DMS 273 treated with DMSO at 0.1 percent for 48 hours (cell line): ENCODE measurements at regions not wholly inside any gene's neighbourhood (a gene's known extent, or its start where the extent isn't known, plus 50 kb on each side); places are given as distances from the start of the nearest gene placed in this dataset.
"Not testable (repeated sequence)": the region's sequence is repeated elsewhere in the genome, so short reads cannot be mapped to it uniquely, and the experiment has no call there.

Source experiments
- DNase-seq: peaks from one replicate; lab custom pipeline; 2025; lab: John Stamatoyannopoulos, UW

DNA sequence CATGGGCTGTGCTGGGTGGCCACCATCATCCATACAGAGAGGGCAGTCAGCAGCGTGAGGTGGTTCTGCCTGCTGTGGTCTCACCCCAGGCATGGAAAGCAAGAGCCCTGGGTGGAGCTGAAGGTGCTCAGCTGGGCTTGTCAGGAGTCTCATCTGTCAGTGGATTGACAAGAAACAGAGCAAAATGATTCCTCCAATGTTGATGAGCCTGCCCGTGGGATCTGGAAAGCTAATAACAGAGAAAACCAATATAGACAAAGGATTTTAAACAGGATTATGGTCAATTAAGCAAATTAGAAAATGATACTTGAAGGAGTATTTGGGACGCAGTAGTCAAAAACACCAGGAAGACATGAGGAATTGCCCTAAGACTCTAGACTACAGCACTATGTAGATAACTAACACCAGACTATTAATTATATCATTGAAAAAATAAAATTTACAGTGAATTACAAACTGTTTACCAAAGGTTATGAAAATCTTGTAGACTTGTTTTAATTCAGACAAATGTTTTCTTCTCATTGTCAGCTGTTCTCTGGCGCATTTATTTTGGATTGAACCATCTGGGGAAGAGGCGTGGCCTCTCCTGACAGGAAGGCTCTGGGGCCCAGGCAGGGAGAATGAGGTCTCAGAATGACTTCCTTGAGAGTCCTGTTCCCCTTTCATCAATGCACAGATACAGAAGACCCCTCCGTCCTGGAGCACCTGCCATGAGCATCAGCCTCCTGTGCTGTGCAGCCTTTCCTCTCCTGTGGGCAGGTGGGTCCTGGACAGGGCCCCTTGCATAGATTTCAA is 211.2 kb upstream of the PRSS58 start:
- no peak for DNase-seq

DNA sequence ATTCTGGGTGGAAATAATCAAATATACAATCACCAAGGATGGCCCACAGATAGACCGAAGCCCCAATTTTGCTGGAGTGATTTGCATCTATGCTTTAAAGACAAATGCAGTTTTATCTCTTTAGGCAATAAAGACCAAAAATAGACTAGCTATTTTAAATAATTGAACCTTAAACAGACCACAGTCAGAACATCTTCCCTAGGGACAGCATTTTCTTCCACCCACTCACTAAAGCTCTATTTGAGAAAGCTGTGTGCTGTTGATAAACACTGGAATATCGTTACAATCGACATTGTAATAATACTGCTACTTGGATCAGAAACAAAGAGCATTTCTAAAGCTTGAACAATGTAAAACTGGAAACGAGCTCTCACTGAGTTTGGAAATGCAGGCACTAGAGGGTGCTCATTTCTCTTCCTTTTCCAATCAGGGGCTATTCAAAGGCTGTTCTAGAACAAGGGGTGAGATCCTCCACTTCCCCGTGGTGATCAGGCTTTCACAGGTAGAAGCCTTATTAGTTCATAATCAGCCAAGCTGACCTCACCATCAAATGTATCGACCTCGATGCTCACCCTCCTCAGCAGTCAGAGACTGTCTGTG is 209.3 kb upstream of the PRSS58 start:
- not testable (repeated sequence) for DNase-seq

DNA sequence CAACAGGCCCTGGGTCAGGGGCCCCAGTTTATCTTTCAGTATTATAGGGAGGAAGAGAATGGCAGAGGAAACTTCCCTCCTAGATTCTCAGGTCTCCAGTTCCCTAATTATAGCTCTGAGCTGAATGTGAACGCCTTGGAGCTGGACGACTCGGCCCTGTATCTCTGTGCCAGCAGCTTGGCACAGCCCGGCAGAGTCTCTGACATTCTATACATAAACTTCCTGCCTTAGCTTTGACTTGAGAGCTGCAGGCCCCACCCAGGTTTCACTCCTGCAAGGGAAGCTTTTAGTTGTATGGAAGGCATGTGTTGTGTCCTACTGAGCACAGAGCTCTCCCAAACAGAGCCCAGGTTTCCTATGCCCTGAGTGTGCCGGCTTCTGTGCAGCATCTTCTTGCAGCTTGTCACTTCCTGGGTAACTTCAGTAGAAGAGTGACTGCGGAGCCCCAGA is 205.6 kb upstream of the PRSS58 start:
- no peak for DNase-seq

DNA sequence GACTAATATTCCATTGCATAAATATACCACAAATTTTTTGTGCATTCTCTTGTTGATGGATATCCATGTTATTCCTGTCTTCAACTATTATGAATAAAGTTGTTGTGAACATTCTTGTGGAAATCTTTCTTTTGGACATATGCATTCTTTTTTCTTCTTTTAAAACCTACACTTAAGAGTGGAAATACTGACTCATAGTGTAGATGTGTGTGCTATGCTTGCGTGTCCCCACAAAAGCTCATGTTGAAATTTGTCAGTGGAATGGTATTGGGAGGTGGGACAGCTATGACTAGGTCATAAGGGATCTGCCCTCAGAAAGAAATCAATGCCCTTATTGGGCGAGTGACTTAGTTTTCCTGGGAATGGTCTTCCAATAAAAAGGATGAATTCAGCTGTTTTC is 203.6 kb upstream of the PRSS58 start:
- no peak for DNase-seq

DNA sequence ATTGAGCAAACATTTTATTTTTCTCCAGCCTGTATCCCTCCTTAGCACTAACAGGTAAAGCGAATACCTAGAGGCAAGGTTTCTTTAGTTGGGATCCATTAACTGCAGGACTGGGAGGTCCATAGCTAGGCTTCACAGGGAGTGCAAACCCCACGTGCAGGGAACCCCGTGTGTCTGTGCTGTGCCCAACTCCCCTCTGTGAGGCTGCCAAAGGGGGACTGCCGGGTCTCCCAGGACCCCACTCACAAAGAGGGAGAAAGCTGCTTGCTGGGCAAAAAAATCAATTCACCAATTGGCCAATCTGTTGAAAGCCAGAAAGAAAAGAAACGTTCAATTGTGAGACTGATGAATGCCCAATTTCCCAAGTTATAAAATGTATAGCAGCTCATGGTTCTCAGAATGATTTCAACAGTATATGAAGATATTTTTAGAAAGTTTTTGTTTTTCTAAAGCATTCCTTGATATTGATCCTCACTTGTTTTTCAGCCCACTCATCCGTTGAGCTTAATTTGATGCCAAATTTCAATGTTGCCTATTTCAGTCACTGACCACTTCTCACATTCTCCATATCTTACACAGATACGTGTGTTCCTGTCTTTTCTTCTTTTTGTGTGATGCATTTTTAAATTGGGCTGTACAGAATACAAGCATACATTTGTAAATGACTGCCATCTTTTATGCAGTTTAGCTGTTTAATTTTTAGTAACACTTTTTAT is 202.7 kb upstream of the PRSS58 start:
- no peak for DNase-seq

DNA sequence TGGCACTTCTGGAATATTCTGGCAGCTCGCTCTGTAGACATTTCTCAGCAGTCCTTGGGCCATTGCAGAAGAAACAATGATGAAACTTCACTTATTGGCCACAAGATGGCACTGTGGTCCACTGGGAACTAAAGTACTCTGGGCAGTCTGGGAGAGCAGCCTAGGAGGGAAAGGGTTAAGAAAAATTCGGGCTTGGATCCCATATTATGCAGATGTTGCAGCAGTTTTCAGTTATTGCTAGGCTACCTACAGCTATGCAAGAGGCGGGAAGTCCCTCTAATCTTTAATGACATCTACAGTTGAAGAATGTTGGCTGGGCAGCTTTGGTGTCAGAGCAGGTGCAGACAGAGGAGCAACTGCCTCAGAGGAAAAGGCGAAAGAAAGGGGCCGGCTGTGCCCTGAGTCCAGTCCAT is 201.7 kb upstream of the PRSS58 start:
- DNase-seq = no peak

DNA sequence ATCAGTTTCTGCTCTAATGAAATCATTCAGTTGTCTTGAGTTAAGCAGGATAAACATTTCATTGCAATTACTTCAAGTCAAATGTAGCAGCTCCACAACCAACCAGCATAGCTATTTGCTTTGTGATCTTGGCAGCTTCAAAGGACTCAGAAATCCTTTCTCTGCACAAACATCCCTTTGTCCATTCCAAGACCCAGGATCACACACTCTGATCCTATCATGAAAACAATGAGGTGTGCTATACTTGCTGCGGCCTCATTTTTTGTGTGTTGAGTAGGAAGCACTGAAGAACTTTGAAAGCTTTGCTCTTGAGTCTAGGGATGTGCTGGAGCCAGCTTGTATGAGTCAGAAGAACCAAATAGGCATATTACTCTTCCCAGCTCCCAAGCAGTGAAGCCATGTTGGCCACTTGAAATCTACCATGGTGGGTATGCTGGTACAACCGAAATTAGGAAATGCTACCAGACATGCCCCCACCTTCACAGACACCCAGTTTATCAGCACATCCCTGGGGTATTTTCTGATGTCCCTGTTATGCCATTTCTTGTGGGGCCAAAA is 199.4 kb upstream of the PRSS58 start:
- DNase-seq = no peak

DNA sequence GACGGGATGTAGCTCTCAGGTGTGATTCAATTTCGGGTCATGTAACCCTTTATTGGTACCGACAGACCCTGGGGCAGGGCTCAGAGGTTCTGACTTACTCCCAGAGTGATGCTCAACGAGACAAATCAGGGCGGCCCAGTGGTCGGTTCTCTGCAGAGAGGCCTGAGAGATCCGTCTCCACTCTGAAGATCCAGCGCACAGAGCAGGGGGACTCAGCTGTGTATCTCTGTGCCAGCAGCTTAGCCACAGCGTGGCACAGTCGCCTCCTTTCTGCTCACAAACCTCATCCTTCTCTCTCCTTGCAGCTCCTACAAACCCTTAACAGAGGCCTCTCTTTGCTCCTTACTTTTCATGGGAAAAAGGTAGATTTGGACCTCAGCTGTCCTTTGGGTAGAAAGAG is 197.5 kb upstream of the PRSS58 start:
- no peak for DNase-seq

DNA sequence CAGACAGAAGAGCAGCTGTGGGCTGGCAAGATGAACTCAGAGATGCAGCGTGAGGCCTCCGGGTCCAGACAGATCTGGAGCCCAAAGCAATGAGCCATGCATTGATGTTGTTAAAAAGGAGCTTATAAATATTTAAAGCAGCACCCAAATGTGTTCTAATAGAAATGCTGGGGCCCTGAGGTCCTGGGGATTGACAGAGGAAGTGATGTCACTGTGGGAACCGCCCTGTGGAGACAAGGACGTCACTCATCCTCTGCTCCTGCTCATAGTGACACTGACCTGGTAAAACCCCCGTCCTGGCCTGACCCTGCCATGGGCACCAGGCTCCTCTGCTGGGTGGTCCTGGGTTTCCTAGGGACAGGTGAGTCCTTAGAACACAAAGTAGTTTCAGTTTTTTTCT is 197.0 kb upstream of the PRSS58 start:
- no peak for DNase-seq

DNA sequence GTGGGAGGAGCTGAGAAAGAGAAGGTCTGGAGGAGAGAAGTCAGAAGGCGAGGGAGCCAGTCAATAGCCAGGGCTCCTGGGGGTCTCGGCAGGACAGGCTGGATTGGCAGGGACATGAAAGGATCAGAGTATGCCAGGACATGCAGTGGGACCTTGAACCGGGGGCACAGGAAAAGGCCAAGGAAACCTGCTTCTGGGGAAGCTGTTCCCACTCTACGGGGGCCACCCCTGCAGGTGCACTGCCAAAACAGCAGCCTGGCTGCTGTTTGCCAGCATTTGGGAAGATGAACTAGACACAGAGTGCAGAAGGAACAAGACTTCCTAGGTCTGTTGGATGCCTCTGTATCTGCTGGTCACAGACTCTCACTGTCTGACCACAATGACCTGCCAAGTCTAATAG is 194.9 kb upstream of the PRSS58 start:
- DNase-seq = no peak

DNA sequence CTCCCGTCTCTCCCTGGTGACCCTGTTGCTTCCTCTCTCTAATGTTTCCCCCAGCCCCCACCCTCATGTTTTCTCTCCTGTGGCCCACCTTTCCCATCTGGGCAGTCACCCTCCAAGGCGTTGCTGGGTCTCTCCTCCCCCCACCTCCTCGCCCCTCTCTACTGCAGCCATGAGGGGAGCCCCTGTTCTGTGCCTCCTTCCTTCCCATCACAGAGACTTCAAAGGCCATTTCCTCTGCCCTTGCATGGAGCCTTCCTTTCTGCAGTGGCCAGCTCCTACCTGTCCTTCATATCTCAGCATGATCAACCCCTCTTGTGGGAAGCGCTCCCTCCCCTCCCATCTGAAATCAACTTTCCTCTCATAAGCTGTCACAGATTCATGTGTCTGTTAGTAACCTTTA is 194.0 kb upstream of the PRSS58 start:
- DNase-seq = no peak

DNA sequence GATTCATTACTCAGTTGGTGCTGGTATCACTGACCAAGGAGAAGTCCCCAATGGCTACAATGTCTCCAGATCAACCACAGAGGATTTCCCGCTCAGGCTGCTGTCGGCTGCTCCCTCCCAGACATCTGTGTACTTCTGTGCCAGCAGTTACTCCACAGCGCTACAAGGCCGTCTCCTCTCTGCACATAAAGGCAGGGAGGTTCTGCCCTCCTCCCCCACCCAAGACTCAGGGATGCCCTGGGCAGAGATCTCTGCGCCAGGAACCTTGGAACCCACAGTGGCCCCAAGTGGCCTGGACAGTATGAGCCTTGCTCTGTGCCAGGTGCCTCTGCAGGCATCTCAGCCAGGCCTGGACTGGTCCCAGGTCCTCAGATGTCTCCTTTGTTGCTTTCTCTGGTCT is 193.4 kb upstream of the PRSS58 start:
- DNase-seq = no peak

DNA sequence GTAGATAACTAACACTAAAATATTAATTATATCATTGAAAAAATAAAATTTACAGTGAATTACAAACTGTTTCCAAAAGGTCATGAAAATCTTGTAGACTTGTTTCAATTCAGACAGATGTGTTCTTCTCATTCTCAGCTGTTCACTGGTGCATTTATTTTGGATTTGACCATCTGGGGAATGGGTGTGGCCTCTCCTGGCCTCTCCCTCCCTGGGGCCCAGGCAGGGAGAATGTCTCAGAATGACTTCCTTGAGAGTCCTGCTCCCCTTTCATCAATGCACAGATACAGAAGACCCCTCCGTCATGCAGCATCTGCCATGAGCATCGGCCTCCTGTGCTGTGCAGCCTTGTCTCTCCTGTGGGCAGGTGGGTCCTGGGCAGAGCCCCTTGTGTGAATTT is 192.8 kb upstream of the PRSS58 start:
- DNase-seq = no peak

DNA sequence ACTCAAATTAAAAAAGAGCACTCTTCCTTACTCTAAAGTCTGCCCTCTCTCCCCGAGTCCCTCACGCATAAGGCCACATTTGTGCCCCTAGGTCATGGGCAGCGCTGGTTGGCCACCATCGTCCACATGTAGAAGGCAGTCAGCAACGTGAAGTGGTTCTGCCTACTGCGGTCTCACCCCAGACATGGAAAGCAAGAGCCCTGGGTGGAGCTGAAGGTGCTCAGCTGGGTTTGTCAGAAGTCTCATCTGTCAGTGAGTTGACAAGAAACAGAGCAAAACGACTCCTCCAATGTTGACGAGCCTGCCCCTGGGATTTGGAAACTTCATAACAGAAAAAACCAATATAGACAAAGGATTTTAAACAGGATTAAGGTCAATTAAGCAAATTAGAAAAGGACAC is 192.3 kb upstream of the PRSS58 start:
- no peak for DNase-seq

DNA sequence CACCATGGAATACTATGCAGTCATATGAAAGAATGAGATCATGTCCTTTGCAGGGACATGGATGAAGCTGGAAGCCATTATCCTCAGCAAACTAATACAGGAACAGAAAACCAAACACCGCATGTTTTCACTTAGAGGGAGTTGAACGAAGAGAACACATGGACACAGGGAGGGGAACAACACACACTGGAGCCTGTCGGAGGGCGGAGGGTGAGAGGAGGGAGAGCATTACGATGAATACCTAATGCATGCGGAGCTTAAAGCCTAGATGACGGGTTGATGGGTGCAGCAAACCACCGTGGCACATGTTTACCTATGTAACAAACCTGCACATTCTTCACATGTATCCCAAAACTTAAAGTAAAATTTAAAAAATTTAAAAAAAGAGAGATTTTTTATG is 191.0 kb upstream of the PRSS58 start:
- not testable (repeated sequence) for DNase-seq

DNA sequence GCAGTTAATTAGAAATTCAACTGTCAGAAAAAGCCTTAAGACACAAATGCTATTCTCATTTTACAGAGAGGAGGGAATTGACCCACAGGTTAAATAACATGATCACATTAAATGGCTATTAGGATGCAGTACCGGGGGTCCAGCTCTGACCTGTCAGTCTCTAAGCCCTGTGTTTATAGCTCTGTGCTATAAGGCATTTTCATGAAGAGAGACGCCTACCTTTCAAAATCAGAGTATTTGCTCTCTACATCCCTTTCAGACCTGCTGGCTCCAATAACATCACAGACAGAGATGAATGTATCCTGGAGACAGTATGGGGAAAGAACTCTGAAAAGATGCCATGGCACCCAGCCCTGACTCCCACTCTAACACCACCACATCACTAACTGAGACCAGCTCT is 189.9 kb upstream of the PRSS58 start:
- no peak for DNase-seq

DNA sequence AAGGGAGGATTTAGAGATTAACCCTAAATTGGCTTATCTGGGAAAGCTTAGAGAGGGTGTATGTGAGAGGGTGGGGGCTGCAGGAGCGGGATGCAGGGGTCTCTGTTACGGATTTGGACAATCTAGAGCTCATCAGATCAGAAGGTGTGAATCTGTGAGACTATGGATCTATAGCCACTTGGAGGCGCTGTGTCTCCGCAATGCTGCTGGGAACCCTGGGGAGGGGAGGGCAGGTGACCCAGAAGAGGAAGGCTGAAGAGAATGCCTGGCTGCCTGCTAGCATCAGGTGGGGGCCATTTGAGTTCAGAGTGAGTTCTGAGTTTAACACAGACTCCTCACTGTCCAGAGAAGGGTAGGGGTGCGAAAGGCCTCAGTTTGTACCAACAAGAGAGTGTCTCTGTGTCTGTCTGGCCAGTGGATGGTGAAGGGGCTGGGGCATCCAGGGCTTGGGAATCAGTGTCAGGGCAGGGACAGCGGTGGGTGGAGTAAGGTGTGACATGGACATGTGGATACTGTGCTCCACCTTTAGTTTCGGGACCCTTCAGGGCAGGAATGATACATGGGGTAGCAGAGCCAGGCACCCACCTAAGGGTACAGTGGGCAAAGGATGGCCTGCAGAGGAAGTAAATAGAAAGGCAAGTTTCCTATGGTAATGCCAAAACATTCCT is 187.3 kb upstream of the PRSS58 start:
- DNase-seq = no peak

DNA sequence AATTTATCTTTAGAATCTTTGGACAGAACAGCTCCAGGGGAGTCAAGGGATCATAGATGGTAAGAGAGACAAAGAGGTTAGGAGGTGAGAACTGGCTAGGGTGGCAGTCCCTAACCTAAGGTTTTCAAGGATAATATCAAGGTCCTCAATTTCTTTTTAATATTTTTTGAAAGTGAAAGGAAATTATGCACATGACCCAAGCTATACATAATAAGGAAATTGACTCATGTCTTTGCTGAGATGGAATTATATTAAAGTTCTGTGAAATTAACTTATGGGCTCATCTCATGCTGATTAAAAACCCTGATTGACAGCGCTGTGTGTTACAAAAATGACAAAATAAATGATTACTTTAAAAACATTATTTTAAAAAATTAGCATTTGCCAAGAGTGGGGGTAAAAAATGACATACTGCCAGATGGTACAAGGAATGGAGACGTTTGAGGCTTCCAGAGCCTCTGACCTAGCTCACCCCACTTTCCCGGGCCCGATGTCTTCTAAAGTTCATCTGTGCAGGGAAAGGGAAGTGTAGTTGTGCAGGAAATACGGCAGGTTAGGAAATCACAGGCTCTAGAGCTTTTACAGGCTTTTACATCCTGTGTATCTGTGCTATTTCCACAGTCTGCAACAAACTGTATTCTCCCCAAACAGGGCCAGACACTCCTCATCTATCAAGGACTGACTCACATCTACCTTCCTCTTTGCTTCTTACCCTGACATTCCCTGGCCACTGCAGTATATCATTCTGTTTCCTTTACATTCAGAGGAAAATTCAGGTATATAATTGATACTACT is 185.6 kb upstream of the PRSS58 start:
- DNase-seq = no peak

DNA sequence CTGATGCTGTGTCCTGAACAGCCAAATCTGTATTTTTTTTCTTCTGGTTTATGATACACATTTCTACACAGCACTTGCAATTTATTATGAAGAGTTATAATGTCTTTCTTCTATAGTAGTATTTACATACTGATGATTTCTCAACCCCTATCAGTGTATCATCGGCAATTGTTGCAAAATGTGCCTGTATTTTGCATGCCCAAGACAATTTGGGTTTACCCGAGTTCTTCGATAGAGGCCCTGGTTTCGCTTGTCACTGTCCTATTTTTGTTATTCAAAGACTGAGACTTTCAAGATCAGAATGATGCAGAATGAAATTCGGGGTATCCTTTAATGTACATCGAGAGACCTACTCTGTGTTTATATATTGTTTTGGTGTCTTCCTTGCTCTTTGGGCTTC is 184.5 kb upstream of the PRSS58 start:
- no peak for DNase-seq

DNA sequence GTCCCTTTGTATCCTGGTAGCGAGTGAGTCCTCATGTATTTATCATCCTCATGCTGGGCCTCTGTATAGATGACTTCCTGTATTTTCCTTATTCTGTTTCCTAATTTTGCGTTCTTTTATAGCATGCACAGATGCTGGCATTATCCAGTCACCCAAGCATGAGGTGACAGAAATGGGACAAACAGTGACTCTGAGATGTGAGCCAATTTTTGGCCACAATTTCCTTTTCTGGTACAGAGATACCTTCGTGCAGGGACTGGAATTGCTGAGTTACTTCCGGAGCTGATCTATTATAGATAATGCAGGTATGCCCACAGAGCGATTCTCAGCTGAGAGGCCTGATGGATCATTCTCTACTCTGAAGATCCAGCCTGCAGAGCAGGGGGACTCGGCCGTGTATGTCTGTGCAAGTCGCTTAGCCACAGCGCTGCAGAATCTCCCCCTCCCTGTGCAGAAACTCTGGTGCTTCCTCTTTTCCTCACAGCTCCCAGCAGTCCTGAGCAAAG is 183.1 kb upstream of the PRSS58 start:
- DNase-seq = no peak

DNA sequence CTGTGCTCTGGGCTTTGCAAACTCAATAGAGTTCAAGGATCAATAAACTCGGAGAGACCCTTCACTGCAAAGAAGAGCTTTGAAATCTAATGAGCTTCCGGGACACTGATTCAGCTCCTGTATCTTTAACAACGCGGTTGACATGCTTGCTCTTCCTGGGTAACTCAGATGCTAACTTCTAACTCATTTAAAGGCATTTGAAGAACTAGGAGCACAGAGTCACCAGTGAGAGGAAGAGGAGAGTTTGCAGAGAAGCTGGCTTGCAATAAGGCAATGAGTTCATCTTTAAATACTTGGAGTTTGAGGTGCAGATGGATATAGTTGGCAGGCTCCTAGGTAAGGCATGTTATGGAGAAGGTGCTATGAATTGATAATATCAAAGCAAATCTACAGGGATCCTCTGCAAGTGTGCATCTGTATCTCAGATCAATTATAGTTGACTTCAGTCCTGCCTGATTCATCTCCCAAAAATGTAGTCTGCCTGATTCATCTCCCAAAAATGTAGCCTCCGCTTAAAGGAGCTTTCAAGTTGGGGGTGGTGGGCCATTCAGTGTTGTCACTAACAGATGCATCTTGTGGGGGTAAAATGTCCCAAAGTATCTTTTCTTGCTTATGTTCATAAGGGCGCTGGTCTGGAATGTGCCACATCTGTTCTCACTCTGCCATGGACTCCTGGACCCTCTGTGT is 182.5 kb upstream of the PRSS58 start:
- no peak for DNase-seq
